Activated CD4-positive, alpha-beta memory T cell treated with anti-CD3 and anti-CD28 coated beads for 36 hours (primary cell): ENCODE measurements at regions not wholly inside any gene's neighbourhood (a gene's known extent, or its start where the extent isn't known, plus 50 kb on each side); places are given as distances from the start of the nearest gene placed in this dataset.

Experiments
- CTCF ChIA-PET: fragments of 350-600 bp; sonication (Branson Sonifier 250); formaldehyde crosslinking; loops from one replicate; lab custom pipeline; 2021; ENCODE audit warnings: antibody characterized with exemption, inconsistent platforms; lab: Charles Lee
- POLR2A ChIA-PET: fragments of 350-600 bp; sonication (Branson Sonifier 250); formaldehyde crosslinking; loops from one replicate; lab custom pipeline; 2021; ENCODE audit warnings: antibody characterized with exemption; lab: Charles Lee
- DNase-seq: peaks from one replicate; pipeline ENCODE4 v3.0.0-alpha.2; 2020
- H3K27ac Mint-ChIP-seq: one replicate; pipeline ENCODE4 v1.8.0; 2021; ENCODE audit warnings: mixed read lengths
- H3K27me3 Mint-ChIP-seq: one replicate; pipeline ENCODE4 v1.8.0; 2021; ENCODE audit warnings: mixed read lengths
- H3K36me3 Mint-ChIP-seq: one replicate; pipeline ENCODE4 v1.8.0; 2021; ENCODE audit warnings: mixed read lengths
- H3K4me1 Mint-ChIP-seq: one replicate; pipeline ENCODE4 v1.8.0; 2021; ENCODE audit warnings: low read depth, mixed read lengths
- H3K4me3 Mint-ChIP-seq: one replicate; pipeline ENCODE4 v1.8.0; 2021; ENCODE audit warnings: mild to moderate bottlenecking, mixed read lengths
- H3K9me3 Mint-ChIP-seq: one replicate; pipeline ENCODE4 v1.8.0; 2021; ENCODE audit warnings: mixed read lengths
- intact Hi-C: fragments of 100-400 bp; cut with micrococcal nuclease; formaldehyde crosslinking; loops from one replicate; pipeline ENCODE4 v1.15.1; 2023

DNA sequence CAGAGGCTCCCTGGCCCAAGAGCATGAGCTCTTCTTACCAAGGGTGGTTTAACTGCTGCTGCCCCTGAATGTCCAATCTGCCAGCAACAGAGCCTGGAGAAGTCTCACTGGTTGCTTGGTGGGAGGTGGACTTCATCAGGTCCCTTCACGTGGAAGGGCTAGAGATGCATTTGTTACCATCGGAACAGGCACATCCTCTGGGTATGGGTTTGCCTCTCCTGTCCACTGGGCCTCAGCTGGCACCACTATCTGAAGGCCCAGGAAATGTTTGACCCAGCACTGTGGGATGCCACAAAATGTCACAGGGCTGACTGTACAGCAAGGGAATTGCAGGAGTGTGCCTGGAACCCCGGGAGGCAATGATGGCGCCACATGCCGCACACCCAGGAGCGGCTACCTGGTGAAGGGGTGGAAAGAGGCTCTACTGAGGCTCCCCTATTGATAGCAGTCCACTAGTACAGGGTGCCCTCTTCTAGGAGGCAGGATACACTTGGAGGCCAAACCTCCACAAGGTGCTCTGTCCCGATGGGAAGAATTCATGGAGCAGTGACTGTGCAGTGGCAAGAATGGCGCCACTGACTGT is 603.1 kb upstream of the MGMT start:
- ChIA-PET CTCF (no interaction called here), POLR2A (no interaction called here)
- no peak overlapping the region for H3K4me3 Mint-ChIP-seq
- no peaks in the 10 kb centered on the region for H3K36me3 Mint-ChIP-seq
- H3K9me3 Mint-ChIP-seq: no peaks in the 10 kb centered on the region
- intact Hi-C loops: no loop called here
- H3K4me1 Mint-ChIP-seq: no peaks in the 10 kb centered on the region
- no peaks in the 10 kb centered on the region for H3K27me3 Mint-ChIP-seq
- no peak for DNase-seq
- H3K27ac Mint-ChIP-seq: no peak overlapping the region

- Mint-ChIP-seq H3K4me1 (no peaks in the 10 kb centered on the region), H3K27ac (no peak overlapping the region), H3K27me3 (no peaks in the 10 kb centered on the region), H3K9me3 (no peaks in the 10 kb centered on the region), H3K36me3 (no peaks in the 10 kb centered on the region), H3K4me3 (no peak overlapping the region)
- POLR2A ChIA-PET: no interaction called here
- no peak for DNase-seq
- intact Hi-C loops: no loop called here
- CTCF ChIA-PET: no interaction called here
These were observed 602.3 kb upstream of the MGMT start for GRCh38 chr10:128864554-128865295.

- ChIA-PET POLR2A (no interaction called here), CTCF (no interaction called here)
- no peak overlapping the region for H3K4me3 Mint-ChIP-seq
- H3K27me3 Mint-ChIP-seq: no peaks in the 10 kb centered on the region
- no peak overlapping the region for H3K27ac Mint-ChIP-seq
- DNase-seq: no peak
- intact Hi-C loops: no loop called here
- no peaks in the 10 kb centered on the region for H3K4me1 Mint-ChIP-seq
- H3K36me3 Mint-ChIP-seq: no peaks in the 10 kb centered on the region
- no peaks in the 10 kb centered on the region for H3K9me3 Mint-ChIP-seq
These were observed 601.4 kb upstream of the MGMT start for GRCh38 chr10:128865436-128866195.

GRCh38 chr10:128866551-128866950 is 600.5 kb upstream of the MGMT start:
- Mint-ChIP-seq H3K4me1 (no peaks in the 10 kb centered on the region), H3K4me3 (no peak overlapping the region), H3K36me3 (no peaks in the 10 kb centered on the region), H3K27me3 (no peaks in the 10 kb centered on the region), H3K27ac (no peak overlapping the region), H3K9me3 (no peaks in the 10 kb centered on the region)
- ChIA-PET CTCF (no interaction called here), POLR2A (no interaction called here)
- intact Hi-C loops: no loop called here
- DNase-seq: no peak

GRCh38 chr10:128867210-128867609 is 599.8 kb upstream of the MGMT start:
- ChIA-PET POLR2A (no interaction called here), CTCF (no interaction called here)
- intact Hi-C loops: no loop called here
- H3K27ac Mint-ChIP-seq: no peak overlapping the region
- H3K4me3 Mint-ChIP-seq: no peak overlapping the region
- no peak for DNase-seq
- H3K4me1 Mint-ChIP-seq: no peaks in the 10 kb centered on the region
- H3K36me3 Mint-ChIP-seq: no peaks in the 10 kb centered on the region
- H3K27me3 Mint-ChIP-seq: no peaks in the 10 kb centered on the region
- no peaks in the 10 kb centered on the region for H3K9me3 Mint-ChIP-seq

DNA sequence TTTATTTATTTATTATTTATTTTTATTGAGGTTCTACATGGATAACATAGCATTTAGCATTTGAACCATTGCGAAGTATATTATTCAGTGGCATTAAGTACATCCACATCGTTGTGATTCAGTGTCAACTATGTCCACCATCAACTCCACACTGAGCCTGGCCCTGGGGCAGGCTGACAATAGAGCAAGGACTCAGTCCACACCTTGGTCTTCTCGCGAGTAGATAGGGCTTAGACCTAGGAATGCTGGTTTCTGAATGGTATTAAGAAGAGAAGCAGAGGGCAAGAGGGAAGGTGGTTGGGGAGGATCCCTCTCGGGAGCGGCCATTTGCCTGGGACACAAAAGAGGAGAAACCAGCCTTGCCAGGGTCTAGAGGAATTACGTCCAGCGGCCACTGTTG is 599.2 kb upstream of the MGMT start:
- DNase-seq: no peak
- Mint-ChIP-seq H3K27me3 (no peaks in the 10 kb centered on the region), H3K4me3 (no peak overlapping the region), H3K36me3 (no peaks in the 10 kb centered on the region), H3K9me3 (no peaks in the 10 kb centered on the region), H3K4me1 (no peaks in the 10 kb centered on the region), H3K27ac (no peak overlapping the region)
- ChIA-PET CTCF (no interaction called here), POLR2A (no interaction called here)
- intact Hi-C loops: no loop called here

DNA sequence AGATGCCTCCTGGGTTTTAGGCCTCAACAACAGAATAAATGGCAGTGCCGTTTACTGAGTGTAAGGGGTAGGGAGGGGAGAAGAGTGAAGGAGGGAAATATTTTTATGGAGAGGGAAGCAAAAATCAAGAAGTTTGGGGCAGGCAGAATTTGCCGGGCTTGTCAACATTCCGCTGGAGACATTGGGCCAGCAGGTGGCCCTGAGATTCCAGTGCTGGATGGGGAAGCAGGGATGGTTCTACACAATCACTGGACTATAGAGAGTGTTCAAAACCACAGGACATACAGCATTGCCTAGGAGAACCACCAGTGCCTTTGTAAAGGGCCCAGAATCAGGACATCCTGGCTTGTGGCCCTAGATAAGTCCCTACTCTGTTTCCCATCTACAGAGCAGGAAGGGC is 598.6 kb upstream of the MGMT start:
- Mint-ChIP-seq H3K4me1 (no peaks in the 10 kb centered on the region), H3K4me3 (no peak overlapping the region), H3K9me3 (no peaks in the 10 kb centered on the region), H3K27ac (no peak overlapping the region), H3K36me3 (no peaks in the 10 kb centered on the region), H3K27me3 (no peaks in the 10 kb centered on the region)
- ChIA-PET CTCF (no interaction called here), POLR2A (no interaction called here)
- no peak for DNase-seq
- intact Hi-C loops: no loop called here

- POLR2A ChIA-PET: no interaction called here
- CTCF ChIA-PET: no interaction called here
- Mint-ChIP-seq H3K36me3 (no peaks in the 10 kb centered on the region), H3K4me3 (no peak overlapping the region), H3K4me1 (no peaks in the 10 kb centered on the region), H3K27ac (no peak overlapping the region), H3K27me3 (no peaks in the 10 kb centered on the region), H3K9me3 (no peaks in the 10 kb centered on the region)
- DNase-seq: no peak
- intact Hi-C loops: no loop called here
These were observed 597.8 kb upstream of the MGMT start for GRCh38 chr10:128869101-128869749.

DNA sequence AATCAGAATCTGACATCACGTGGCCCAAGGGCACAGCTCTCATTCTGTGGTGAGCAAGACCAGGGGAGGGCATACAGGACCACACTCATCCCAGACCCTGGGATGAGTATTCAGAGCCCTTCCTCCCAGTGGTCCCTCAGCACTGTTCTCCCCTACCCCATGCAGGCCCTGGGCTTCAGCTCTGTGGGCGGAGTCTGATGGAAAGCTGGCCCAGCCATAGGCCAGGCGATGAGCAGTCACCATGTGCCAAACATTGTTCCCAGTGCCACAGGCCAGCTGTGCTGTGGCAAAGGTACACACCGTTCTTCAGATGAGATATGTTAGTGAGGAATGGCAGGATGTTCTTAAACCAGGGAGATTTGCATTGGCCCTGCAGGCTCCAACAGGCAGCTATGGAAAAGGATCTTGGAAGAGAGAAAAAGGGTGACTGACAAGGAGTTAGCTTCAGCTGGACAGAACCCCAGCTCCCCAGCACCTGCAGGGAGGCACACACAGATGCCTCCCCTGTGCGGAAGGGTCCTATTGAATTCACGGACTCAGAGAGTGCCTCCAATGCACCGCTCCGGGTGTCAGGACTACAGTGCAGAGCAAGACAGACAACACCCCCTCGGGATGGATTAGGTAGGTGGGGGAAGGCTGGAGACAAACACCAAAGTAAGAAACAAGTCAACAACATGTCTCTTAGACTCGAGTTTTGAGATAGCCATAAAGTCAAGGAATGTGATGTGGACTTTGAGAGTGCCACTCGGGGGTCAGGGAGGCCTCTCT is 596.0 kb upstream of the MGMT start:
- Mint-ChIP-seq H3K36me3 (no peaks in the 10 kb centered on the region), H3K4me1 (no peaks in the 10 kb centered on the region), H3K27ac (no peak overlapping the region), H3K27me3 (peaks cover 1% of the 10 kb centered on the region), H3K9me3 (no peaks in the 10 kb centered on the region), H3K4me3 (no peak overlapping the region)
- intact Hi-C loops: no loop called here
- POLR2A ChIA-PET: no interaction called here
- CTCF ChIA-PET: no interaction called here
- no peak for DNase-seq

DNA sequence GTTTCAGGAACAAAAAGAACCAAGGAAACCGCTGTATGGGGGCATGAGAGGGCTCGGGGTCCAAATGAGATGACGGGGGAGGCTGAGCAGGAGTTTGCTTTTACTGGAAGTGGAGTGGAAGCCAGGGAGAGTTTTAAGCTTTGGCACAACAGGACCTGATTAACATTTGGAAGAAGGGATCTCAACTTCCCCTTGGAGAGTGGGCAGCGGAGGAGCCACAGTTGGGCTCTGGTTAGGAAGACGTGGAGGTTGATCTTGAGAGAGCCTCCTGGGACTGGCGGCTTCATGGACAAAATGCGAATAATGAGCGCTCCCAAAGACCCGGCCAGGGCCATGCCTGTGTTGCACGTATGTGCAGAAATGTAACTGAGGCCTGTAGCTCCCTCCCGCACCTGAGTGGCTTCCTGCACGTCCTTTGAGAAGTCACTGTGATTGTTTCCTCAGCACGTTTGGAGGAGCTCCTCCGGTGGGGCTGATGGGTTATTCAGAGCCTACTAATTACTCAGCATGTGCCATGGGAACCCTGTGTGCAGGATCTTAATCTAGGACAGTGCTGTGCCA is 595.3 kb upstream of the MGMT start:
- POLR2A ChIA-PET: no interaction called here
- intact Hi-C loops: no loop called here
- DNase-seq: no peak
- Mint-ChIP-seq H3K27me3 (peaks cover 3% of the 10 kb centered on the region), H3K4me3 (no peak overlapping the region), H3K36me3 (no peaks in the 10 kb centered on the region), H3K27ac (no peak overlapping the region), H3K9me3 (no peaks in the 10 kb centered on the region), H3K4me1 (no peaks in the 10 kb centered on the region)
- CTCF ChIA-PET: interaction anchor here (1.4 kb wide), 1 partner anchor 11 kb away, joined by 6 read pairs; no protein-coding TSS in a partner anchor

- no peak for DNase-seq
- Mint-ChIP-seq H3K4me3 (no peak overlapping the region), H3K27ac (no peak overlapping the region), H3K4me1 (no peaks in the 10 kb centered on the region), H3K9me3 (no peaks in the 10 kb centered on the region), H3K36me3 (no peaks in the 10 kb centered on the region), H3K27me3 (peaks cover 3% of the 10 kb centered on the region)
- intact Hi-C loops: no loop called here
- ChIA-PET CTCF (interaction anchor here (1.4 kb wide), 1 partner anchor 13 kb away, joined by 6 read pairs; no protein-coding TSS in a partner anchor), POLR2A (no interaction called here)
These were observed 593.5 kb upstream of the MGMT start for GRCh38 chr10:128873411-128874054.
